GM21526 (cell line): ENCODE measurements at regions not wholly inside any gene's neighbourhood (a gene's known extent, or its start where the extent isn't known, plus 50 kb on each side); places are given as distances from the start of the nearest gene placed in this dataset.

ENCODE experiments used
- ATAC-seq: cut with Tn5 transposase; IDR thresholded peaks from one replicate; pipeline ENCODE4 v1.9.1; 2021; ENCODE audit warnings: moderate library complexity; ENCODE audit not compliant: unreplicated experiment, low FRiP score

- ATAC-seq: no peak
These were observed 383.2 kb downstream of the CHSY3 start for GRCh38 chr5:130287438-130287837.

- ATAC-seq: no peak
These were observed 382.7 kb downstream of the CHSY3 start for GRCh38 chr5:130286971-130287370.

- ATAC-seq: no peak
These were observed 377.8 kb downstream of the CHSY3 start for GRCh38 chr5:130282049-130282448.

GRCh38 chr5:130280528-130281217 lies 376.4 kb downstream of the CHSY3 start:
- no peak for ATAC-seq

- no peak for ATAC-seq
These were observed 375.1 kb downstream of the CHSY3 start for GRCh38 chr5:130279386-130279785.

GRCh38 chr5:130278136-130278535 lies 373.9 kb downstream of the CHSY3 start:
- ATAC-seq: no peak

GRCh38 chr5:130277522-130277921 lies 373.3 kb downstream of the CHSY3 start:
- ATAC-seq: no peak

GRCh38 chr5:130277002-130277401 lies 372.7 kb downstream of the CHSY3 start:
- ATAC-seq: no peak

- no peak for ATAC-seq
These were observed 368.6 kb downstream of the CHSY3 start for GRCh38 chr5:130272837-130273236.

- no peak for ATAC-seq
These were observed 366.5 kb downstream of the CHSY3 start for GRCh38 chr5:130270786-130271185.

GRCh38 chr5:130268489-130268888 lies 364.2 kb downstream of the CHSY3 start:
- ATAC-seq: no peak

GRCh38 chr5:130267926-130268325 lies 363.7 kb downstream of the CHSY3 start:
- no peak for ATAC-seq

GRCh38 chr5:130260481-130260880 lies 356.2 kb downstream of the CHSY3 start:
- no peak for ATAC-seq

GRCh38 chr5:130251931-130252330 lies 347.7 kb downstream of the CHSY3 start:
- no peak for ATAC-seq

- no peak for ATAC-seq
These were observed 339.4 kb downstream of the CHSY3 start for GRCh38 chr5:130243641-130244040.

GRCh38 chr5:130237721-130238120 lies 333.5 kb downstream of the CHSY3 start:
- ATAC-seq: no peak
